ENCODE measurements at regions not wholly inside any gene's neighbourhood (a gene's known extent, or its start where the extent isn't known, plus 50 kb on each side); places are given as distances from the start of the nearest gene placed in this dataset.

DNA sequence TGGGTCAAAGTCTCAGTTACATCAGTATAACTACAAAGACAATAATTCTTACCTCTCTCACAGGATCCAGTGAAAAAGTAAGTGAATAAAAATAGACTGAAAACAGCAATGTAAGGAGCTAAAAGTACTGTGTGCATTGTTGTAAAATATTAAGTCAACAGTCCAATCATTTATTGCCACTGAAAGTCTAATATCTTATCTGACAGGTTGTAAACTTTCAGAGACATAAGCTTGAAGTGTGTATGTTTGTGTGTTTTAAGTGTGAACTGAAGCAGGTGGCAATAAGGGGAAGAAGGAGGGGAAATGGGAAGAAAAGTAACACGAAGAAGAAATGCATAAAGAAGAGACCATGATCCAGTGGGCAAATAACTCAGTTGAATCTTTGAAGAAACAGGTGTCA is 229.7 kb upstream of the TAS2R1 start:
- TF ChIP-seq POU6F1 (CRISPR knock-in tag; IDR thresholded peaks at IDR 0.05; ENCODE audit: borderline replicate concordance, low read depth) (no peak), ZFP30 (CRISPR knock-in tag; IDR thresholded peaks at IDR 0.05) (no peak), PATZ1 (CRISPR knock-in tag; IDR thresholded peaks at IDR 0.05; ENCODE audit: borderline replicate concordance) (no peak), ZFP3 (CRISPR knock-in tag; IDR thresholded peaks at IDR 0.05) (no peak), CREB5 (CRISPR knock-in tag; IDR thresholded peaks at IDR 0.05; ENCODE audit: low read depth) (no peak), ESRRG (CRISPR knock-in tag; IDR thresholded peaks at IDR 0.05) (no peak), CSDC2 (CRISPR knock-in tag; IDR thresholded peaks at IDR 0.05) (no peak), ZNF8 (CRISPR knock-in tag; IDR thresholded peaks at IDR 0.05) (no peak), RARB (CRISPR knock-in tag; IDR thresholded peaks at IDR 0.05) (no peak), ZC3H10 (CRISPR knock-in tag; IDR thresholded peaks at IDR 0.05) (no peak)

Data from SK-N-SH treated with all-trans-retinoic acid at 6 μM for 48 hours (cell line).